ENCODE measurements at regions not wholly inside any gene's neighbourhood (a gene's known extent, or its start where the extent isn't known, plus 50 kb on each side); places are given as distances from the start of the nearest gene placed in this dataset.

- WGBS (ENCODE audit: low lambda C conversion rate): 69% methylated on average over 20 of the region's 22 CpGs
- in situ Hi-C loops (cut with HindIII; ENCODE audit: extremely low pct_ligation_motif_present, low pct_unique_long_range_greater_than_20kb): no loop called here
- no TSS peak for BruUV-seq (replicated peaks)
These were observed 1162.2 kb downstream of the BRD1 start for GRCh38 chr22:48665311-48665995.

GRCh38 chr22:48664586-48664985 lies 1163.1 kb downstream of the BRD1 start:
- POLR2A ChIA-PET: no interaction called here
- Histone ChIP-seq H3K36me3 (replicated peaks in 1 of 2; ENCODE audit: control insufficient read depth in 1 of 2, insufficient read depth in 2 of 2, low read length in 2 of 2) (no peaks in the 10 kb centered on the region; a peak in 1 of 5 replicates), H3K4me1 (ENCODE audit: insufficient read depth, low read length) (no peaks in the 10 kb centered on the region), H3K4me3 (replicated peaks in 1 of 3; ENCODE audit: insufficient read depth in 1 of 3, low read depth in 2 of 3, low read length in 3 of 3) (no peak overlapping the region), H4K20me1 (ENCODE audit: insufficient read depth, low read length) (no peaks in the 10 kb centered on the region), H3K27ac (ENCODE audit: extremely low read length, insufficient read depth, low read length) (no peak overlapping the region), H3K79me2 (ENCODE audit: insufficient read depth, low read length) (no peaks in the 10 kb centered on the region), H3K27me3 (ENCODE audit: control insufficient read depth in 1 of 2, insufficient read depth in 2 of 2, low read length in 2 of 2) (peaks cover 0 to 3% of the 10 kb centered on the region in 2 experiments; a peak in 2 of 5 replicates), H2AFZ (ENCODE audit: low read length) (no peak overlapping the region), H3K9me3 (ENCODE audit: low read length) (peaks cover 11% of the 10 kb centered on the region), H3K4me2 (ENCODE audit: low read depth, low read length) (no peak overlapping the region), H3K9ac (ENCODE audit: insufficient read depth, low read depth, low read length) (no peak overlapping the region)
- TF ChIP-seq ARNT (IDR thresholded peaks at IDR 0.05) (no peak), ISX (CRISPR knock-in tag; conservative IDR thresholded peaks at IDR 0.05) (no peak), SP2 (CRISPR knock-in tag; IDR thresholded peaks at IDR 0.05) (no peak), MAFF (IDR thresholded peaks at IDR 0.05; ENCODE audit: low read depth, low read length) (no peak), PAX8 (CRISPR knock-in tag; IDR thresholded peaks at IDR 0.05; ENCODE audit: borderline replicate concordance) (no peak), ZBTB37 (CRISPR knock-in tag; IDR thresholded peaks at IDR 0.05) (no peak), ZNF724P (CRISPR knock-in tag; IDR thresholded peaks at IDR 0.05; ENCODE audit: borderline replicate concordance) (no peak), ZKSCAN8 (CRISPR knock-in tag; IDR thresholded peaks at IDR 0.05; ENCODE audit: borderline replicate concordance) (no peak), ZBTB2 (CRISPR knock-in tag; IDR thresholded peaks at IDR 0.05; ENCODE audit: low read depth) (no peak), CEBPZ (IDR thresholded peaks at IDR 0.05; ENCODE audit: low read length) (no peak), ARNTL (CRISPR knock-in tag; IDR thresholded peaks at IDR 0.05) (no peak), ZSCAN31 (CRISPR knock-in tag; IDR thresholded peaks at IDR 0.05; ENCODE audit: low read depth) (no peak)
- CTCF ChIA-PET (ENCODE audit: low intra/inter-chr PET ratio, low total read pairs): no interaction called here
- WGBS (ENCODE audit: low lambda C conversion rate): 79% methylated on average over 13 of the region's 13 CpGs
- in situ Hi-C loops (cut with HindIII; ENCODE audit: extremely low pct_ligation_motif_present, low pct_unique_long_range_greater_than_20kb): no loop called here
- DNase-seq (ENCODE audit: low spot score) (no peak), FAIRE-seq (no peak), ATAC-seq (no peak)
- no TSS peak for BruUV-seq (replicated peaks)
- intact Hi-C loops (cut with micrococcal nuclease; ENCODE audit: unreplicated experiment): loop anchor here (5.0 kb wide), 1 partner anchor 87 kb away; no protein-coding TSS in a partner anchor

More at GRCh38 chr22:48665311-48665995, 1162.2 kb downstream of the BRD1 start:
- DNase-seq (ENCODE audit: low spot score) (no peak), FAIRE-seq (no peak), ATAC-seq (no peak)
- no peak overlapping the region for H3K4me2 ChIP-seq (ENCODE audit: low read depth, low read length)
- H3K79me2 ChIP-seq (ENCODE audit: insufficient read depth, low read length): no peaks in the 10 kb centered on the region
- no peak overlapping the region for H2AFZ ChIP-seq (ENCODE audit: low read length)
- peaks cover 0 to 3% of the 10 kb centered on the region in 2 experiments; a peak in 1 of 5 replicates for H3K27me3 ChIP-seq (ENCODE audit: control insufficient read depth in 1 of 2, insufficient read depth in 2 of 2, low read length in 2 of 2)
- CTCF ChIA-PET (ENCODE audit: low intra/inter-chr PET ratio, low total read pairs): no interaction called here
- no peak overlapping the region for H3K4me3 ChIP-seq (replicated peaks in 1 of 3; ENCODE audit: insufficient read depth in 1 of 3, low read depth in 2 of 3, low read length in 3 of 3)
- H4K20me1 ChIP-seq (ENCODE audit: insufficient read depth, low read length): no peaks in the 10 kb centered on the region
- no peak overlapping the region for H3K9ac ChIP-seq (ENCODE audit: insufficient read depth, low read depth, low read length)
- intact Hi-C loops (cut with micrococcal nuclease; ENCODE audit: unreplicated experiment): no loop called here
- H3K9me3 ChIP-seq (ENCODE audit: low read length): peaks cover 11% of the 10 kb centered on the region
- POLR2A ChIA-PET: no interaction called here
- H3K27ac ChIP-seq (ENCODE audit: extremely low read length, insufficient read depth, low read length): no peak overlapping the region
- no peaks in the 10 kb centered on the region; a peak in 1 of 5 replicates for H3K36me3 ChIP-seq (replicated peaks in 1 of 2; ENCODE audit: control insufficient read depth in 1 of 2, insufficient read depth in 2 of 2, low read length in 2 of 2)
- no peaks in the 10 kb centered on the region for H3K4me1 ChIP-seq (ENCODE audit: insufficient read depth, low read length)
- no peak for TF ChIP-seq CCDC6 (CRISPR knock-in tag; IDR thresholded peaks at IDR 0.05)
- no peak for TF ChIP-seq RBFOX2 (IDR thresholded peaks at IDR 0.05; ENCODE audit: low read depth, low read length)
- no peak for TF ChIP-seq NCOR1 (IDR thresholded peaks at IDR 0.05; ENCODE audit: borderline replicate concordance, low read length)

Measured in HepG2 (cell line).